Activated CD8-positive, alpha-beta memory T cell treated with anti-CD3 and anti-CD28 coated beads, Interleukin-2, amount 50 U/mL, for 24 hours (primary cell): ENCODE measurements at regions not wholly inside any gene's neighbourhood (a gene's known extent, or its start where the extent isn't known, plus 50 kb on each side); places are given as distances from the start of the nearest gene placed in this dataset.

Experiments used
- DNase-seq: peaks from one replicate; pipeline ENCODE4 v3.0.0-alpha.2; 2020; ENCODE audit errors: extremely low read depth

- no peak for DNase-seq
These were observed 139.8 kb upstream of the GSE1 start for GRCh38 chr16:85473323-85473722.

- no peak for DNase-seq
These were observed 139.1 kb upstream of the GSE1 start for GRCh38 chr16:85473909-85474620.

GRCh38 chr16:85474621-85475217 lies 138.4 kb upstream of the GSE1 start:
- no peak for DNase-seq

- DNase-seq = no peak
These were observed 137.9 kb upstream of the GSE1 start for GRCh38 chr16:85475233-85475632.

GRCh38 chr16:85475691-85476300 lies 137.3 kb upstream of the GSE1 start:
- DNase-seq = no peak

GRCh38 chr16:85476389-85476788 lies 136.7 kb upstream of the GSE1 start:
- no peak for DNase-seq

- no peak for DNase-seq
These were observed 135.2 kb upstream of the GSE1 start for GRCh38 chr16:85477801-85478363.

GRCh38 chr16:85479972-85480726 lies 133.0 kb upstream of the GSE1 start:
- no peak for DNase-seq

GRCh38 chr16:85480727-85481101 lies 132.4 kb upstream of the GSE1 start:
- DNase-seq = no peak

- no peak for DNase-seq
These were observed 131.9 kb upstream of the GSE1 start for GRCh38 chr16:85481206-85481605.

- no peak for DNase-seq
These were observed 131.4 kb upstream of the GSE1 start for GRCh38 chr16:85481738-85482137.

- no peak for DNase-seq
These were observed 129.7 kb upstream of the GSE1 start for GRCh38 chr16:85483424-85483823.

- no peak for DNase-seq
These were observed 128.5 kb upstream of the GSE1 start for GRCh38 chr16:85484347-85485300.

- no peak for DNase-seq
These were observed 127.7 kb upstream of the GSE1 start for GRCh38 chr16:85485379-85485778.

GRCh38 chr16:85486256-85486915 lies 126.7 kb upstream of the GSE1 start:
- no peak for DNase-seq

- no peak for DNase-seq
These were observed 124.7 kb upstream of the GSE1 start for GRCh38 chr16:85488414-85488813.

- DNase-seq = no peak
These were observed 122.6 kb upstream of the GSE1 start for GRCh38 chr16:85490407-85491057.

GRCh38 chr16:85491058-85491771 lies 121.9 kb upstream of the GSE1 start:
- no peak for DNase-seq

GRCh38 chr16:85491798-85492294 lies 121.3 kb upstream of the GSE1 start:
- DNase-seq = no peak
